Stimulated activated CD8-positive, alpha-beta memory T cell treated with anti-CD3 and anti-CD28 coated beads, Interleukin-4, amount 100 ng/mL, for 4 hours (primary cell): ENCODE measurements at regions not wholly inside any gene's neighbourhood (a gene's known extent, or its start where the extent isn't known, plus 50 kb on each side); places are given as distances from the start of the nearest gene placed in this dataset.

Experiments used
- DNase-seq, 2 donors: peaks; one replicate each; pipeline ENCODE4 v3.0.0-alpha.2; 2020; ENCODE audit warnings: low read depth in 2 of 2, low spot score in 1 of 2

DNA sequence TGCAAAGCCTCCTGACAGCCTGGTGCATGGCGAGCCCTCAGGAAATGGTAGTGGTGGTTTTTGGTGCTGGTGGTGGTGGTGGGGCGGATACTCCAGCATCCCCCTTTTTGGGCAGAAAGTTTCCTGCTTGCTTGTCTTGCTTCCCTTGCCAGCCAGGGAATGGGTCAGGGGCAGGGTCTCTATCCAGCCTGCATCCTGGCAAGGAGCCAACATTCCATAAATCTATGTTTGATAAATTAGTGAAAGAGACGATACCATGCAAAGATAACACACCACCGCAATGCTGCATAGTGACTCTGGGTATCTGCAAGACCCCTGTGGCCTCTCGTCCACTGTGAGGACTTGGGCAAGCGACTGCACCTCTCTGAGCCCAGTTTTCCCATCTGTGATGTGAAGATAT, 246.2 kb downstream of the LRFN2 start:
- DNase-seq: no peak

- no peak for DNase-seq
These were observed 247.0 kb downstream of the LRFN2 start for GRCh38 chr6:40340196-40340595.

DNA sequence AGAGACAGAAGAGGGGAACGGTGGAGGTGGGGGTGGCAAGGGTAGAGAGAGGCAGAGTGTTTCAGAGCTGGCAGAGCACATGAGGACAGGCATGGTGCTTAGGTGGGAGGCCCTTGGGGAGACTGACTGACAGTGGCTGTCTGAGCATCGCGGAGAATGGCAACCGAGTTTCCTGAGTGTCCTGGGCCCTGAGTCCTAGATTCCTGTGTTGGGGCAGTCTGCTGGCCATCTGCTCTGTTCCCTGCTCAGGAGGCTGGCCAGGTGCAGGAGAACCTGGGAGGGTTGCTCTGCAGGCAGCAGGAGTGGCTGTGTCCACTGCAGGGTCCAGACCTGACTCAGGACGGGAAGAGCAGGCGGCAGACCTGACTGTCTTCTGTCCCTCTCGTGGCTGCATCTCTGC, 248.9 kb downstream of the LRFN2 start:
- DNase-seq: no peak

DNA sequence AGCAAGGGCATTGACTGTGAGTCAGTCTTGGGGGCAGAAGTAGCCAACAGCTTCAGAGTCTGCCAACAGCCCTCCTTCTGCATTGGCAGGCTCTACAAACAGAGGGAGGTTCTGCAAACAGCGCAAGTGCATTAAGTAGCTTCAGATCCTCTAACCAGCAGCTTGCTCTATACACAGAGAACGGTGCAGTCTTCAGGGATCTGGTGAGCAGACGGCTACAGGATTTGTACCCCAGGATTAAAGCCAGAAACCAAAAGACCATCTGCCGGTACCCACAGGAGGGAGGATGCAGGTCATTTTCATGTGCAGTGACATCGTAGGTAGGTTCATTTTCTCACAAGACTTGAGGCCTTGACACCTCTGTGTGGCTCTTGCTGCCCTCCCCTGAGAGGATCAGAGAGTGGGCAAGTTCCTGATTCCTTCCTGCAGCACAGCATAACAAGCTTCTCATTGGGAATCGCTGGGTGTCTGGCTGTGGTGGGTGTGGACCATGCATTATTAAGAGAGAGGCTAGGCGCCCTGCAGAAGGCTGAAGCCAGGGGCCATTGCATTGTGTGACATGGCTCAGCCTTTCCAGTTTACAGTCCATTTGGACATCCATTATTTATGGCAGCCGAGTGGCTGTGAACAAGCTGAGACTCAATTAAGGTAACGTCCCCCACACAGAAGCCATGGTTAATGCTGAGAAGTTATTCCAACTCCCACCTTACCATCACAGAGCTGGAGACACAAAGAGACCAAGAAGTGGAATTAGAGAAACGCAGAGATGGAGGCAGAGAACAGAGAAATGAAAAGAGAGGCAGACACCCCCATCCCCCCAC, 250.0 kb downstream of the LRFN2 start:
- no peak for DNase-seq

DNA sequence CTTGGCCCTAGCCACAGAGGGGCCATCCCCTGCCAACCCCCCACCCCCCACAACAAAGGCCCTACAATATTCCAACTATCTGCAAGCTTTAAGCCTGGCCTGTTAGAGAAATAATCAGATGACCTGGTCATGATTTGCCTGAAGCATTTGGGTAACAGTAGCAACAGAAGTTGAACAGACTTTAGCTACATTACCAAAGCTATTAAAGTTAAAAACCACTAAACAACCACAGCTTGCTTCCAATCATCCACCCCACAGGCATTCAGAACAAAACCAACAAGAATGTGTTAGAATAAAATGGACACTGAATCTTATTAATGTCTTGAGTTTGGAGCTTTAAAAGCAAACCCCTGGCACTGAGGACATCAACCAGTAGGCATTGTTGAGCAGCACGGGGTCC, 250.9 kb downstream of the LRFN2 start:
- DNase-seq: no peak

DNA sequence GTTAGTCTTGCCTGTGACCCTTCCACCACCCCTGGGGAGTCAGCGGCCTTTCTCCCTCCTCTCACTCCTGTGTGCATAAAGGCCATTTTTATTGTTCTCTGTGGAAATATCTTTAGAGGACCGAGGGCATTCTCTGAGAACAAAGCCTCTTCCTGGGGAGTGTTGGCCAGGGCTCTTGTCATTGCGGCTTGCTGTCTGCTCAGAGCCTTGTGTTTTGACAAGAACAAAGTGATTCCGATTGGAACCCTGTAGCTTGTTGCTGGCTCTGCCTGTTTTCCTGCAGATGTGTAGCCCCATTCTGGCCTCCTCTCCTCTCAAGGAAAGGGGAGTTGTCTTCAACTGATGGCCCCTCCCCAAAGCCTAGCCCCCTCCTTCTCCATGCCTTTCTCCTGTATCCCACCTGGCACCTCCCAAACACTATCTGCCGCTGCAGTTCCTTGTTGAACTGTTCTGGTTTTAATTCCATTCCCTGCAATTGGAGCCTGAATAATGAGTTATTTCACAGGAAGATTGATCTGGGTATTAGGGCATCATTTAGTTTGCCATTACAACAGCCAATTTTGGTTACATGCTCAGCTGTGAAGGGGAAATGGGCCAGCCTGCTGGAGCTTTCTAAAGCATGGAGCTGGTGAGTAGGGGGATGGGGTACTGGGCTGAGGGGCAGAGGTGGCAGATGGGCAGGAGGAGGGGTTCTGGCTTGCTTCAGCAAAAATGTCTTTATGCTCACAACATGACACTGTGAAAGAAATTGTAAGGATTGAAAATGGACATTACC, 252.5 kb downstream of the LRFN2 start:
- no peak for DNase-seq

GRCh38 chr6:40331545-40331944, 255.6 kb downstream of the LRFN2 start:
- no peak for DNase-seq

GRCh38 chr6:40330301-40330721, 256.9 kb downstream of the LRFN2 start:
- no peak for DNase-seq

DNA sequence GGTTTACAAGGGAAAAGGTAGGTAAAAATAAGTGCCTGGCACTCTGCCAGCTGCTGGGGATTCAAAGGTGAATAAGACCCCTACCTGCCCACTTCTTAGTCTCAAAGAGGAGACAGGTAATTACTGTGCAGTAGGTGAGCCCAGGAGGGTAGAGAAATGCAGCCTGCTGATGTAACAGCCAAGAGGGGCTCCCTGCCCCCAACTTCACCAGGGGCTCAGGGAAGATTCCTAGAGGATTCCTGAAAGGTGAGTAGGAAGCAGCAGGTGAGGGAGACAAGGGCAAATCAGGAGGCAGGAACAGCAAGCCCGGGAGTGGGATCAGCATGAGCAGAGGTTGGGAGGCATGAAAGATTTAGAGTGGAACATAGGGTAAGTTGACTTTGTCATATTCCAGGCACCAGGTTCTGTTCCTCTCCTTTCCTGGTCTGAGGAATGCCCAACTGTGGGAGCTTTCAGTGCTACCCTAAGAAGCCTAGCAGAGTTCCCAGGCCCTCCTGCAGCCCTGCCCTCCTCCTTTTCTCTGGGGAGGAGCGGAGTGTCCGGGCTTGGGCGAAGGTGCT, 258.1 kb downstream of the LRFN2 start:
- DNase-seq: no peak

DNA sequence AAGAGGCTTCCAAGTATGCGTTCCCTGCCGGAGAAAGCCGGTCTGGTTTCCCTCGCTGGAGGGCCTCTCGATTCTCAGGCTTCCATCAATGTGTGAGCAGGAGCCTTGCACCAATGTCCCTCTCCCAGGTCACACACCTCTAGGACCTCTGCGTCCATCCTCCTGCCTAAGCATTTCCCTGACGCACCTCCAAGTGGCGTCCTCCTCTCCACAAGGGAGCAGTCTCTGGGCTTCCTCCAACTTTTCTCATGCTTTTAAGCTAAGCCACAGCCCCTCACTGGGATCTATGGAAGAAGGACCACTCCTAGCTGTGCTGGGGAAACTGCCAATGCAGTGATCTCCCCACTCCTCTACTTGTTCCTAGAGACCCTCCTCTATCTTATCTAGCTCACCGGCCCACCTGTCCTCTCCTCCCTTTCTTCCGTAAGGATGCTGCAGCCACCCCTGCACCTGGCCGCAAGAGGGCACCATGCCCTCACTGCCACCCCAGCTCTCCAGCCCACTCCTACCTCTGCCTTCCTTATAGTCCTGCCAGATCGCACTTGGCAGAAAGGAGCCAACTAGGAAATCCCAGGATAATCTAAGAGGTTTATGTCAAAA, 258.7 kb downstream of the LRFN2 start:
- no peak for DNase-seq

GRCh38 chr6:40326714-40327421, 260.3 kb downstream of the LRFN2 start:
- no peak for DNase-seq

- DNase-seq: no peak
These were observed 261.4 kb downstream of the LRFN2 start for GRCh38 chr6:40325791-40326190.

DNA sequence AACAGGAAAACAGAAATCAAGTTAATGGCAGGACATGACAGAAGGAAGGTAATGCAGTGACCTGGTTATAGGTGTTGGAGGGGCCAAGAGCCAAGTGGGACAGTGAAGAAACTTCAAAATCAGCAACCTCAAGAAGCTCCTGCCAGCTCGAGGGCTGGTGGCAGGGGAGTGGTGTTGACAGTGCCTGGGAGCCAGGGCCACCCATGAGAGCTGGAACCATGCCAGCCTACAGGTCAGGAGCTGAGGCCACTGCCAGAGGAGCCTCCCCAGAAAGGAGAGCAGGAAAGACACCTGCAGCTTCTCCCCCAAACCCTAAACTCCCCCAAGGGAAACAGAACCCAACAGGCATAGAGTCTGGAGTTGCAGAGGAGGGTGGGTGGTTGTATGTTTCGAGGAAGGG, 262.1 kb downstream of the LRFN2 start:
- no peak for DNase-seq

GRCh38 chr6:40323881-40324634, 263.1 kb downstream of the LRFN2 start:
- DNase-seq: no peak

- DNase-seq: no peak
These were observed 264.8 kb downstream of the LRFN2 start for GRCh38 chr6:40322336-40322735.

- DNase-seq: no peak
These were observed 265.5 kb downstream of the LRFN2 start for GRCh38 chr6:40321616-40322015.

GRCh38 chr6:40320947-40321346, 266.2 kb downstream of the LRFN2 start:
- DNase-seq: no peak

DNA sequence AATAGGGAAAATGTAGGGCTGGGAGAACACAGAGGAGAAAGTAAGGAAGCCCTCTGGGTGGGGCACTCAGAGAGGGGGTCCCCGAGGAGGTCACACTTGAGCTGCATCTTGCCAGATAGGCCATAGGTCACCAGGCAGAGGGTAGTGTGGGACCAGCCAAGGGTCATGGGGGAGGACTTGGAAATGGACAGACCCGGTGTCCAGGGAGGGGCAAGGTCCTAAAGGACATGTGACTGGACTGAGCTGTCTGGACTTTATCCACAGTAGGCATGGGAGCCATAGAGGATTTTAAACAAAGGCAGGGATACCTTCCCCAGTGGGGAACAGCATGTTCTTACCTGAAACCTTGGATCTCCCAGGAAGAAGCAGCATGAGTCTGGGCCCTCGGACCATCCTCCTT, 266.7 kb downstream of the LRFN2 start:
- no peak for DNase-seq

GRCh38 chr6:40319124-40319523, 268.0 kb downstream of the LRFN2 start:
- no peak for DNase-seq

- DNase-seq: no peak
These were observed 272.1 kb downstream of the LRFN2 start for GRCh38 chr6:40315060-40315459.
